ENCODE measurements at regions not wholly inside any gene's neighbourhood (a gene's known extent, or its start where the extent isn't known, plus 50 kb on each side); places are given as distances from the start of the nearest gene placed in this dataset.
"Not testable (repeated sequence)": the region's sequence is repeated elsewhere in the genome, so short reads cannot be mapped to it uniquely, and the experiment has no call there.

GRCh38 chr21:6138244-6139136 is 4382.9 kb upstream of the TPTE start:
- DNase-seq: not testable (repeated sequence)

GRCh38 chr21:6139331-6139730 is 4382.1 kb upstream of the TPTE start:
- DNase-seq: not testable (repeated sequence)

GRCh38 chr21:6139862-6140261 is 4381.5 kb upstream of the TPTE start:
- DNase-seq: not testable (repeated sequence)

DNA sequence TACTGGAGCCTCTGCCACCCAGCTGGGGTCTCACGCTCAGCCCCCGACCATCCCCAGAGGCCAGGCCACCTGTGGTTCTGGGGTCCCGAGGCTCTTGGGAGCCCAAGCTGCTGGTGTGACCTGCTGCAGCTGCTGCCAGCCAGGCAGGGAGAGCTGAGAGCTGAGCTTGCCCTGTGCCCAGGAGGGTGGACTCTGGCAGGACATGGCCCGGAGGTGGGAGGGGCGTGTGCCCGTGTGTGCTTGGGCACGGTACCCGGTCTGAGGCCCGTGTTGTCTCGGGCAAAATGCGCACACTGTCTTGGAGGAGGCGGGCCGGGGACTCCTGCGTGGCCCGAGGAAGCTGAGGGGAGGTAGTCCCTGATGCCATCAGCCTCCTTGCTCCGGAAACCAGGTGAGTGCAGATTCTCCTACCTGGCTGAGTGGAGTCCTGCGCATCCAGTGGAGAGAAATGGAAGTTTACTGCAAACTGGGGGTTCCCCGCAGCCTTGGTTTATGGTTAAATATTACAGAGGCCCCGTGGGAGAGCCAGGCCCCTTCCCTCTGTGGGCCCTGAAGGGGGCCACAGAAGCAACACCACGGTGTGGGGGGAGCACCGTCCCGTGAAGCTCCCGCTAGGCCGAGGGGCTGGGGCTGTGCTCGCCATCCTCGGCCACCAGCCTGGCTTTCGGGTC is 4380.8 kb upstream of the TPTE start:
- not testable (repeated sequence) for DNase-seq

GRCh38 chr21:6141138-6141474 is 4380.3 kb upstream of the TPTE start:
- DNase-seq: not testable (repeated sequence)

GRCh38 chr21:6153154-6153553 is 4368.2 kb upstream of the TPTE start:
- not testable (repeated sequence) for DNase-seq

DNA sequence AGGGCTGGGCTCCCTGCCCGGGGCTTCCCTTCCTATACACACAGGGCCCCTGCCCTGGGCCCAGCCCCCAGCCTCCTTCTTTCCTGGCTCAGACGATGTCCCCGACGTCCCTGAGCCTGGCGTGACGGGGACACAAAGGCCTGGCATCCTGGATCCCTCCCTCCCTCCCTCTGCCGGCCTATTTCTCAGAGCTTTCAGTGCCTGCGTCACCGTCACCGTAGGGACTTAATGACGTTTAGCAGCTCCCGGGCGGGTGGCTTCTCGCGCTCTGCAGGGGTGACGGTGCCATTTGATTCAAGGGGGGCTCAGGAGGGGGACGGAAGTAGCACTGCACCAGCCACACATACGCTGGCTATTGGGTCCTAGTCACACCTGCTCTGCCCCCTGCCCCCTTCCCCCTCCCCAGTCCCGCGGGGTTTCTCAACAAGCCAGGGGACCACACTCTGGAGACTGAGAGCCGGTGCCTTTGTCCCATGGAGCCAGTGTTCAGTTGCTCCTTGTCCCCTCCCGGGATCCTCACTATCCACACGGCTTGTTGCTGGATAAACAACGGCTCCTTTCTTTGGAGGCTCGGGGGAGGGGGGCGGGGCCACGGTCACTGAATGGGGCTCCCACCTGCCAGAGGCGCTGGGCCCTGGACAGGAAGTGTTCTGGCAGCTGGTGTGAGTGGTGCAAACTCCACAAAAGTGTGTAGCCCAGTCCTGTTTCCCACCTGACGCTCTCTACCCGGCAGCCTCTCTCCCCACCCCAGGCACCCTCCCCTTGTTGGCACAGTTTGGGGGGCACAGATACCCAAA is 4366.7 kb upstream of the TPTE start:
- not testable (repeated sequence) for DNase-seq

DNA sequence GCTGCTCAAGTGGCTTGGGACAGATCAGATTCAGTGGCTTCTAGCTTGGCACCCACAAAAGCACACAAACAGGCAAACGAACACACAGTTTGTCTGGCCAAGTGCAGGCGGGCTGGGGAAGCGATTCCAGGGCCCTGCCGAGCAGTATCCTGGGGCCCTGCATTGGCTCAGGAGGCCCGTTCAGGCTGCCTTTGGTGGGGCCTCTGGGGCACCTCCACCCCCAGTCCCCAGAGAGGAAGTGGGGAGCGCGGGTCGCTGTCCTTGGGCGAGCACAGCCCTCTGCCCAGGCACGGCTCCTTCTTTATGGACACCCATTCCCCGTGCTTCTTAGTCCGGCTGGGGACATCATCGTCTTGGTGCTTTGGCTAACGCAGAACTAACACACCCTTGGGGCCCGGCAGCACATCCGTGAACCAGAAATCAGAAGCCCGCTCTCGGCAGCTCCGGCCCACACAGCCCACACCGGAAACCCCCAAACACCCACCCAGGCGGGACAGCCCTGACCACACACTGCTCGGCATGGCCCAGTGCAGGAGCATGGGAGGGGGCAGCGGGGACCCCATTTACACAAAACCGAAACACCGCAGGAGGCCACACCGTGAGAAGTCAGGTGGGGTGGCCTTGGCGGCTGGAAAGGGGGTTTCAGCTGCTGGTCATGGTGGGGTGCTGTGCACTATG is 4364.5 kb upstream of the TPTE start:
- not testable (repeated sequence) for DNase-seq

DNA sequence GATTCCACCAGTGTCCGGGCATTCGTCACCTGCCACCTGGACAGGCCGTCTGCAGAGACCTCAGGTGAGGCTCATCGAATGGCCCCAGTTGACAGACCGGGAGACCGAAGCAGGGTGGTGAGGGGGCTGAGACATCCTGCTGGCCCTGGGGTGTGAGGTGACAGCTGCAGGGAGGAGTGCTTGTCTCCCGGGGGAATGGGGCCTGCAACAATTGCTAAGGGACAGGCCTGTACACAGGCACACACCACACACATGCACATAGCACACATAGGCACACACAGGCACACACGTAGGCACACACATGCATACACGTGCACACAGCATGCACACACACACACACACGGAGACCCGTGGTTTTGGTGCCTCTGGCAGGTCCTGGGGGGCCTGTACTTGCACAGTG is 4363.9 kb upstream of the TPTE start:
- DNase-seq: not testable (repeated sequence)

DNA sequence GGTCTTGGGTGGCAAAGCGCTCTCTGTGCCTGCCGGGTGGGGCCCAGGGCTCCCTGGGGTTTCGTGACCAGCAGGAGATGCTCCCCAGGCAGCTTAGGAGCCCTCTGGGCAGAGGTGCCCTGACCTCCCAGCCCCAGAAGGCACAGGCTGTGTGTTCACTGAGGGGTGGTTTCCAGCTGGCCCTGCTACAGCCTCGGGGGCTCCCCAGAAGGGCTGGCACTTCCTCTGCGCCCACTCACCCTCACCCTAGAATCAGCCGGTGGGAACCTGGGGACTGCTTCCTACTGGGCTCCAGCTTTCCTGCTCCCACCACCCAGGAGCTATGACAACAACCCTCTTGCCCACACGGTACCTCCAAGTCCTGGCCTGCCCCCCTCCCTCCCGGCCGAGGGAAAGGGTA is 4363.2 kb upstream of the TPTE start:
- not testable (repeated sequence) for DNase-seq

All from right hindlimb (tissue), 1 donor.